Retinal pigment epithelial cell (primary cell): ENCODE measurements at regions not wholly inside any gene's neighbourhood (a gene's known extent, or its start where the extent isn't known, plus 50 kb on each side); places are given as distances from the start of the nearest gene placed in this dataset.

ENCODE experiments used
- DNase-seq: peaks from one replicate; pipeline ENCODE4 v3.0.0-alpha.2; 2010; ENCODE audit warnings: low read depth
- H3K4me3 ChIP-seq: 2 replicates; pipeline ENCODE4 v1.5.1; 2011; ENCODE audit warnings: mild to moderate bottlenecking, low read length, control low read depth, moderate library complexity
- CTCF ChIP-seq: conservative IDR thresholded peaks from 2 replicates; pipeline ENCODE4 v1.5.1; 2011; ENCODE audit warnings: low read depth, low read length, control low read depth, inconsistent platforms

- no peak for DNase-seq
- H3K4me3 ChIP-seq: no peak overlapping the region
- no peak for TF ChIP-seq CTCF
Measured at GRCh38 chr22:22113701-22114100, 130.9 kb upstream of the VPREB1 start.

DNA sequence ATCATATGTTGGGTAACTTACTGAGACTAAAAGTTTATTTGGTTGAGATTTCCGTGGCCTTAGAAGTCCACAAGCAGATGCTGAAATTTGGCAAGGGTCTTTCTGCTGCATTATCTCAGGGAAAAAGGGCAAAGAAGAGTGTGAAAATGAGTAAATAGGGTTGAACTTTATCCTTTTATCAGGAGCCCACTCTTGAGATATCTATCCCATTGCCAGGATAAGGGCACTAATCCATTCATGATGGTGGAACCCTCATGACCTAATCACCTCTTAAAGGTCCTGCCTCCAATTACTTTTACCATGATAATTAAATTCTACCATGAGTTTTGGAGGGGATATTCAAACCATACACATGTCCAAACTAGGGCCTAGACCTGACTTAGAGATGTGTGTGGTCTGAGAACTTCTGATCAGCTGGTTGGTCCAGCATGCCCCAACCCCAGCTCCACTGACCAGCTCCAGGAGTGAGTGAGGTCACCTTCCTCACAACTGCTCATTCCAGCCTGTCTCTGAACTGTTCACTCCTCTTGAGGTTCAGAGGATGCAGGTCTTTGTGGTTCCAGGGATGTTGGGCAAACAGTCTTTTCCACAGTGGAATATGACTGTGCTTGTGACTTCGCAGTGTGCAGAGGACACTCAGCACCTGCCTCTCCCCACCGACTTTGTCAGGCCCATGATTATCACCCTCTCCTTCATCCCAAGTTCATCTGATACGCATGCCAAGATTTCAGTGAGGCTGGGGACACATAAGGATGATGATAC lies 130.1 kb upstream of the TOP3B start:
- DNase-seq: no peak
- TF ChIP-seq CTCF: no peak

GRCh38 chr22:22111983-22112382 lies 129.4 kb upstream of the TOP3B start:
- no peak for DNase-seq
- H3K4me3 ChIP-seq: no peak overlapping the region
- no peak for TF ChIP-seq CTCF

More for the DNA sequence above, 130.1 kb upstream of the TOP3B start:
- no peak overlapping the region for H3K4me3 ChIP-seq

DNA sequence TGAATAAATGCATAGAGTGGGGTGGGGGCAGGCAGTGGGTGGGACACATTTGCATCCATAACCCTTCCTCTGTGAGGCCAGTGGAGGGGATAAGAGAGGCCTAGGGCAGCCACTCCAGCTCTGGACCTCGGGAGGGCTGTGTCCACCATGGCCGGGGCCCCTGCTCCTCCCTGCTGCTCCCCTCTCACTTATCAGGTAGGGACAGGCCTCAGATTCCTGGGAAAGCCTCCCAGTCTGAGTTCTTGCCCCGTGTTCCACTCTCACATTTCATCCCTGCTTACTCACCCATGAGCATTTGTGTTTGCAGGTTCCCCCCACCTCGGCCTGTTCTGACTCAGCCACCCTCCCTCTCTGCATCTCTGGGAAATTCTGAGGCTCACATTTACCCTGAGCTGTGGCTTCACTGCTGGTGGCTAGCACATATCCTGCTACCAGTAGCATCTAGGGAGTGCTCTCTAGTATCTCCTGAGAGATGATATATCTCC lies 128.7 kb upstream of the TOP3B start:
- H3K4me3 ChIP-seq: no peak overlapping the region
- TF ChIP-seq CTCF: no peak
- DNase-seq: peak; percentile 49

DNA sequence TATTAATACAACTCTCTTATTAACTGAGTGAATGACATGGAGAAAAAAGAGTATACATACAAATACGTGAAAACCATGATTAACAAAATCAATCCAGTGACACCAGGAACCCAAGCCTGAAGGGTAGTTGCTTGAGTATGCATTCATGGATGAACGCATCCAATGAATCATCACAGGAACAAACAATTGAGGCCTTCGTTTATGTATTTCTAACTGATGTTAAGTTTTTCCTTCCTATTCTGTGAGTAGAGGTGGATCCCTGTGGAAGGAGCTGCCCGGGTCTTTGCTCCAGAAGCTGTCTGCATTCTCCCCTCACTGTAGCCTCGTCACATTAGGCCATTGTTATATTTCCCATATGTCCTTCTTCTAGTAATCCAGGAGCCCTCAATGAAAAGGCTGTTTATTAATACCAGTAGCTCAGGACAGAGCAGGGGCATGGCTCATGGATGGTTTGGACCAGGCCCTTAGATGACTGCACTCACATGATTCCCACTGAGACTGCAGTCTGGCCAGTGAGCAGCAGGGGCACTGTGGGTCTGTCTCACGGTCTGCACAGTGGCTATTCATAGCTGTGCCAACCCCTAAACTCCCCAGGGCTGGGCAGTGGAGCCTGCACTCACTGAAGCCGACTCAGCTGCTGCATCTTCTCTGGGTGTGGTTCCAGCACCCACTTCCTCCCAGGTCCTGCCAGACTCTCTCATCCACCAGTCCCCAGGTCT lies 128.1 kb upstream of the TOP3B start:
- peak; percentile 48 for DNase-seq

DNA sequence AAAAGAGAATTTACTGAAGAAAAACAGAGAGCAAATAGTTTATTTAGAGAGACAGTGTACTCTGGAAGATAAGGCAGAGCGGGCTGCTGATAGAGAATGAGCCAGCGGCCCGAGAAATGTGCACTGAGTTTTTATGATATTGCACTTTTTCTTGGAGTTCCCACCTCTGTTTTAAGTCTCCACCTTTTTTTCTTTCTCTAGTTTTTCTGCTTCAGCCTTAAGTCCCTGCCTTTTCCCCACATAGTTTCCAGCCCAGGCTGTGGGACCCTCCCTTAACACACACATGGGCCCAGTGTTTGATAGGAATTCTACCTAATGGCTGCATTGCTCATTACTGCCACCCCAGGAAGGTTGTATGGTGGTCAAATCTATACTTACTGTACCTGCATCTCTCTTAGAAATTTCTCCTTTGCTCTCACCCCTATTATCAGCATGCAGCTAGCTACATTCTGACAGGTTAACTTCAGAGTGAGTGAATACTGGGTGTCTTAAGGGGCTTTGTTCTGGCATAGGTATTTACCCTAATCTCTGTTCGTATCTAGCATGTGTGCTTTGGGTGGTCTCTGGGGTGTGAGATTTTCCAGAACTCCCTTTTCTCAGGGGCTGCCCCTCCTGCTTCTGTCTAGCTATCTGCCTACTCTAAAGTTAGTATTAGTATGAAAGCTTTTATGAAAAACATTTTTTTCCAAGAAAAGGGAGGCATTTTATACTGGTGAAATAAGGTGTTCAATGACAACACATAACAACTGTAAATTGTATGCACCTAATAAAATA lies 127.3 kb upstream of the TOP3B start:
- DNase-seq: no peak
- no peak overlapping the region for H3K4me3 ChIP-seq
- TF ChIP-seq CTCF: peak; percentile 36

More for the DNA sequence above, 128.1 kb upstream of the TOP3B start:
- H3K4me3 ChIP-seq: no peak overlapping the region
- peak; percentile 79 for TF ChIP-seq CTCF
